Epithelial cell of esophagus (primary cell): ENCODE measurements at regions not wholly inside any gene's neighbourhood (a gene's known extent, or its start where the extent isn't known, plus 50 kb on each side); places are given as distances from the start of the nearest gene placed in this dataset.

Experiments used
- DNase-seq: peaks from one replicate; pipeline ENCODE4 v3.0.0; 2010; ENCODE audit warnings: low read depth
- H3K4me3 ChIP-seq: 2 replicates; pipeline ENCODE4 v1.5.1; 2011; ENCODE audit warnings: mild to moderate bottlenecking, low read length, control low read depth
- TF ChIP-seq, protein P1 (sequence below): IDR thresholded peaks from 2 replicates; pipeline ENCODE4 v1.5.1; 2011; ENCODE audit warnings: low read depth, mild to moderate bottlenecking, low read length, control low read depth, inconsistent platforms; ENCODE audit not compliant: insufficient read depth; ENCODE audit errors: missing control alignments

DNA sequence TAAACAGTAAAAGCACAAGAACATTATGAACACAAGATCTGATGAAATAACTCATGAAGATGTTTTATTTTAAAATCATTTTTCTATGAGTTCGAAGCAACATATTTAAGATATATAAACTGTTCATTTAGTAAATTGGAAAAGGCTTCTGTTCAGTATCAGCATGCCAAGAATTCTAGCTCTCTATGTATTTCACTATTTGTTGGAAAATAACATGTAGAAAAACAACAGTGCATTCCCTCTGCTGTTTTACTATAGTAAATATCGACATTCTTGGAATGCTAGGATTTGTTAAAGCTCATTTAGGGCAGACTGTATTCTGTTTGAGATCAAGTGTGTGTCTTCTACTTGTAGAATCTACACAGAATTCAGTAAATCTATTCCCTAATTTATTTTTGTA is 750.2 kb downstream of the CCDC85A start:
- H3K4me3 ChIP-seq: no peak overlapping the region
- no peak for DNase-seq
- TF ChIP-seq, protein P1, sequence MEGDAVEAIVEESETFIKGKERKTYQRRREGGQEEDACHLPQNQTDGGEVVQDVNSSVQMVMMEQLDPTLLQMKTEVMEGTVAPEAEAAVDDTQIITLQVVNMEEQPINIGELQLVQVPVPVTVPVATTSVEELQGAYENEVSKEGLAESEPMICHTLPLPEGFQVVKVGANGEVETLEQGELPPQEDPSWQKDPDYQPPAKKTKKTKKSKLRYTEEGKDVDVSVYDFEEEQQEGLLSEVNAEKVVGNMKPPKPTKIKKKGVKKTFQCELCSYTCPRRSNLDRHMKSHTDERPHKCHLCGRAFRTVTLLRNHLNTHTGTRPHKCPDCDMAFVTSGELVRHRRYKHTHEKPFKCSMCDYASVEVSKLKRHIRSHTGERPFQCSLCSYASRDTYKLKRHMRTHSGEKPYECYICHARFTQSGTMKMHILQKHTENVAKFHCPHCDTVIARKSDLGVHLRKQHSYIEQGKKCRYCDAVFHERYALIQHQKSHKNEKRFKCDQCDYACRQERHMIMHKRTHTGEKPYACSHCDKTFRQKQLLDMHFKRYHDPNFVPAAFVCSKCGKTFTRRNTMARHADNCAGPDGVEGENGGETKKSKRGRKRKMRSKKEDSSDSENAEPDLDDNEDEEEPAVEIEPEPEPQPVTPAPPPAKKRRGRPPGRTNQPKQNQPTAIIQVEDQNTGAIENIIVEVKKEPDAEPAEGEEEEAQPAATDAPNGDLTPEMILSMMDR: no peak

DNA sequence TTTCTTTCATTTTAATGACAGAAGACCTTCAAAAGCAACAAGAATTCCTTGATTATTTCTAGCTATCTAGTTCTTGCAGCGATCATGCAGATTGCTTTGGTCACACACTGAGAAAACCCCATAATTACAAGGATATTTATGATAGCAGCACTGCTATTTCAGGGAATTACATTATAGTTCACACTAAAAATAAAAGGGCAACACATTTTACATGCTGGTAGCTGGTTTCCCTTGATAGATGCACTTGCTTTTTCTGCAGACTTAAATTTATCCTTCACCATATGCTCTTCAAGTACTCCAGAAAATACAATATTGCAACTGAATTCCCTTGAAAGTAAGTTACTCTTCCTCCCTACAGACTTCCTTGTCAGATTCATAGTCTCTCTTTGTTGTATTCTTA is 751.1 kb downstream of the CCDC85A start:
- TF ChIP-seq, protein P1: no peak
- DNase-seq: no peak
- H3K4me3 ChIP-seq: no peak overlapping the region

DNA sequence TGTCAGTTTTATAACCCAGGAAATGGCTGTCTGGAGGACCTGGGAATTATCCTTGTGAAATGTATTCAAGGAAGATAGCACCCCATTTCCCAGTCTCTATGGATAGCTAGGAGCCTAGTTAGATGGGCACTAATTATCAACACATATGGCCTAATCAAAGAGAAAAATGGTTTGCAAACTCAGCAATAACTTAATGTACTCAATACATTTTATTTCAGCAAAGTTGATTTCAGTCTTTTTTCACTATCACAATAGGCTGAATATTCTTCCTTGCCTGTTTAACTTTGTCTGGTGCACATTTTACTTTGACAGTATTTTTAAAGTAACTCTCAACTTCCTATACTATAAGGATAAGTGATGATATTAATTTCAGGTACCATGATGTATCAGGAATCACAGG is 756.3 kb downstream of the CCDC85A start:
- H3K4me3 ChIP-seq: no peak overlapping the region
- no peak for DNase-seq

DNA sequence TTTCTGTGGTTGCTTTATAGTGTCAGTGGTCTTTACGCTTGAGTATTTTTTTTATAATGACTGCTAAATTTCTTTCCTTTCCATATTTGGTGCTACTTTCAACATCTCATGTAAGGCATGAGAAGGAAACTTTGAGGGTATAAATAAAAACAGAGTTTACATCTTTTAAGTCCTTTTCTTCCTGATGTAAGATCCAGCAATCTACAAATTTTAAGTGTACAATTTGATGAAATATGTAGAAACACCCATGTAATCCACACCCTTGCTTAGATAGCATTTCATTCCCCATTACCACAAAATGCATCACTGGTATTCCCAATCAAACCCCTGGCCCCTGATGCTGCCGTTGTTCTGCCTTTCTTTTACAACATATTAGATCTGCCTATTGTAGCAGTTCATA is 769.1 kb downstream of the CCDC85A start:
- TF ChIP-seq, protein P1: no peak
- no peak for DNase-seq
- no peak overlapping the region for H3K4me3 ChIP-seq

More for the DNA sequence above, 756.3 kb downstream of the CCDC85A start:
- TF ChIP-seq, protein P1: no peak

DNA sequence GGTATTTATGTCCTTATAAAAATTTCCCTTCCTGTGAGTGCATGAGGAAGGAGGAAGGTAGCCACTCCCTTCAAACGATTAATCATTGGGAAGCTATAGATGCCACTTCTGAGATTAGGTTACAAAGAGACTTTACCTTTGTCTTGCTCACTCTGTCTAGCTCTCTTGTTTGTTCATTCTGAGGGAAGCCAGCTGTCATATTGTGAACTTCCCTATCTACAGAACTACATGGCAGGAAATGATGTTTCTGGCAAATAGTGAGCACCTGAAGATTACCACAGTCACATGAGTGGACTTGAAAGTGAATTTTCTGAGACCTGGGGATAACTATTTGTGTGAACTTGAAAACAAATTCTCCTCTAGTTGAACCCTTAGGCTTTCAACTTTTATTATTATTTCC is 776.8 kb downstream of the CCDC85A start:
- no peak overlapping the region for H3K4me3 ChIP-seq
- DNase-seq: no peak
- TF ChIP-seq, protein P1: no peak

DNA sequence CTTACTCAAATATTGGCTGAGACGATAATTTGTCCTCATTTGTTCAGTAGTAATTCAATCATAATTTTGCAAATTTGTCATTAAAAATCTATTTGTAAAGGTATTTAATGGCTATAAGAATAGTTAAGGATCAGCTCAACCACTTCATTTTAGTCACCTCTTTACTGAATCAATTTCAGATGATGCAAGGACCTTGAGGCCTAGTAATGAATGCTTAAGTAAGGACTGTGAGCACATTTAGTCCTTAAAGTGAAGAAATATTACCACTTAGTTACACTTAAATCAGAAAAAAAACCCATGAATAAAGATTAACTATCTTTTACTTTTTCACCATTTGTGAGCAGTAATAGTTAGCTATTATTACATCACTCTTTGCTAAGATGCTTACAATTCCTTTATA is 778.9 kb downstream of the CCDC85A start:
- no peak overlapping the region for H3K4me3 ChIP-seq
- no peak for DNase-seq
- TF ChIP-seq, protein P1: no peak

DNA sequence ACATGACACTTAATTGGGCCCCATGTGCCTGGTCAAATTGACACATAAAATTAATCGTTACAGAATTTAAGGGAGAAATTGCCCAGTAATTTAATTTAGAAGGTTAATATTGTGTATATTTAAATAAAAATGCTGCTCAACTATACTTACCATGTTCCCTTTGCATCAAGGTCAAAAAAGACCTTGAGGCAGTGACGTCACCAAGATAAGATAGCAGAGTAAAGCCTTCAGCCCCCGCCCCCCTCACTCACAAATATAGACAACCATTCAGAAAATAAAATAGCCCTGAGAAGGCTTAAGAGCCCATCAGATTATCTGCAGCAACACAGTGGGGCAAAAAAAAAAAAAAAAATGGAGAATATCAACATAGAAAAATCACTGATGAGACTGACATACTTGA is 785.7 kb downstream of the CCDC85A start:
- TF ChIP-seq, protein P1: no peak
- no peak for DNase-seq

More for the DNA sequence above, 785.7 kb downstream of the CCDC85A start:
- no peak overlapping the region for H3K4me3 ChIP-seq
